SK-N-SH (cell line): ENCODE measurements at regions not wholly inside any gene's neighbourhood (a gene's known extent, or its start where the extent isn't known, plus 50 kb on each side); places are given as distances from the start of the nearest gene placed in this dataset.

Experiments used
- CHD2 ChIP-seq: fragments of 150-350 bp; IDR thresholded peaks from 2 replicates; pipeline ENCODE4 v1.6.1; 2018; ENCODE audit warnings: low read length; ENCODE audit not compliant: partially characterized antibody
- CTCF ChIP-seq: fragments of 200-600 bp; sonication (generic); IDR thresholded peaks from 2 replicates; pipeline ENCODE4 v1.6.1; 2017; ENCODE audit warnings: antibody characterized with exemption, mild to moderate bottlenecking, moderate library complexity
- EP300 ChIP-seq, 2 experiments: IDR thresholded peaks; 2 replicates each; pipeline versions ENCODE4 v1.4.0 to v1.6.1; 2012; ENCODE audit warnings: borderline replicate concordance in 1 of 2, low read depth in 1 of 2, low read length in 1 of 2
- EZH2phosphoT487 ChIP-seq: fragments of 200-600 bp; sonication (generic); IDR thresholded peaks from 2 replicates; pipeline ENCODE4 v1.6.1; 2017; ENCODE audit warnings: low read depth, mixed run types, mild to moderate bottlenecking, antibody characterized with exemption, moderate library complexity, borderline replicate concordance

- TF ChIP-seq EZH2phosphoT487 (no peak), CTCF (no peak), EP300 (IDR thresholded peaks at IDR 0.05; ENCODE audit: borderline replicate concordance in 1 of 2, low read depth in 1 of 2, low read length in 1 of 2) (no peak), CHD2 (no peak)
These were observed 130.9 kb downstream of the OAT start for GRCh38 chr10:124287791-124288190.
